ENCODE measurements at regions not wholly inside any gene's neighbourhood (a gene's known extent, or its start where the extent isn't known, plus 50 kb on each side); places are given as distances from the start of the nearest gene placed in this dataset.

- H3K4me3 ChIP-seq (ENCODE audit: control insufficient read depth in 2 of 3, extremely low read depth in 1 of 3, insufficient read depth in 2 of 3, low read depth in 1 of 3, low read length in 3 of 3): no peak overlapping the region
- FAIRE-seq (no peak), DNase-seq (ENCODE audit: low read depth, low spot score) (no peak)
- H3K27me3 ChIP-seq (ENCODE audit: control insufficient read depth, extremely low read depth, insufficient read depth, low read length): no peaks in the 10 kb centered on the region
- peaks cover 10% of the 10 kb centered on the region for H3K4me1 ChIP-seq (ENCODE audit: control insufficient read depth, extremely low read depth, insufficient read depth, low read length)
- no peak overlapping the region for H3K9ac ChIP-seq (ENCODE audit: control insufficient read depth, extremely low read depth, insufficient read depth, low read length)
- no peaks in the 10 kb centered on the region for H3K36me3 ChIP-seq (ENCODE audit: control insufficient read depth in 2 of 2, extremely low read depth in 1 of 2, insufficient read depth in 2 of 2, low read length in 2 of 2)
- no peaks in the 10 kb centered on the region for H3K79me2 ChIP-seq (ENCODE audit: control insufficient read depth, insufficient read depth, low read length)
- no peak overlapping the region for H3K4me2 ChIP-seq (ENCODE audit: control insufficient read depth, extremely low read depth, insufficient read depth, low read depth, low read length)
- H3K27ac ChIP-seq (ENCODE audit: control insufficient read depth, insufficient read depth, low read length): no peak overlapping the region
- no peaks in the 10 kb centered on the region for H3K9me1 ChIP-seq (ENCODE audit: control insufficient read depth, extremely low read depth, insufficient read depth, low read length)
- H3K9me3 ChIP-seq (ENCODE audit: control insufficient read depth, low read depth, low read length): no peaks in the 10 kb centered on the region
- dilution Hi-C loops (cut with MboI; ENCODE audit: extremely low pct_ligation_motif_present, low sequenced_read_pairs): no loop called here
- no peaks in the 10 kb centered on the region for H4K20me1 ChIP-seq (ENCODE audit: control insufficient read depth, extremely low read depth, insufficient read depth, low read length)
- no peak overlapping the region for H2AFZ ChIP-seq (ENCODE audit: control insufficient read depth, low read length)
- TF ChIP-seq CTCF (optimal IDR thresholded peaks at IDR 0.05 in 1 of 3, IDR thresholded peaks at IDR 0.05 in 1 of 3, conservative IDR thresholded peaks at IDR 0.05 in 1 of 3; ENCODE audit: extremely low read depth in 1 of 3, insufficient read depth in 2 of 3, low read length in 3 of 3): no peak
- TF ChIP-seq EZH2 (IDR thresholded peaks at IDR 0.05; ENCODE audit: low read length): no peak
Measured at GRCh38 chr7:116095396-116095795, 64.8 kb upstream of the TFEC start.

DNA sequence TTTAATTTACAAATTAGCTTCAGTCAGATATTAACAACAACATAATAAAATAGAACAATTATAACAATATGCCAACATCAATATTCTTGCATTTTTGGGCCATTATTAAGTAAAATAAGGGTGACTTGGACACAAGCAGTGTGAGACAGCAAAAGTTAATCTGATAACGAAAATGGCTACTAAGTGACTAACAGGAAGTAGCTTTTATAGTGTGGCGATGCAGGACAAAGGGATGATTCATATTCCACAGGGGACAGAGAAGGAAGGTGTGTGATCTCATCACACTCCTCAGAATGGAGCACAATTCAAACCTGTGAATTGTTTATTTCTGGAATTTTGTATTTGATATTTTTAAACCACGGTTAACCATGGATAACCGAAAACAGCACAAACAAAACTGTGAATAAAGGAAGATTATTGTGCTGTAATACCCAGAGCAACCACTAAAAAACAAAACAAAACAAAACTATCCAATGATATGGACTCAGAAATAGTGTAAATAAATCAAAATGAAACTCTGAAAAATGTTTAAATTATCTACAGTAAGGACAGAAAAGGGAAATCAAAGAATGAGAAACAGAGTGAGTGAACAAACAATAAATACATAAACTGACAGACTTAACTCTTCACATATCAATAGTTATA is 66.9 kb upstream of the TFEC start:
- peak; percentile 30 for DNase-seq (ENCODE audit: low read depth, low spot score)
- H3K9ac ChIP-seq (ENCODE audit: control insufficient read depth, extremely low read depth, insufficient read depth, low read length): no peak overlapping the region
- peak; percentile 96 for FAIRE-seq
- H3K4me2 ChIP-seq (ENCODE audit: control insufficient read depth, extremely low read depth, insufficient read depth, low read depth, low read length): peak overlapping the region; percentile 57
- no peaks in the 10 kb centered on the region for H3K27me3 ChIP-seq (ENCODE audit: control insufficient read depth, extremely low read depth, insufficient read depth, low read length)
- peak overlapping the region; percentile 41 for H2AFZ ChIP-seq (ENCODE audit: control insufficient read depth, low read length)
- peak overlapping the region; percentile 47 for H3K27ac ChIP-seq (ENCODE audit: control insufficient read depth, insufficient read depth, low read length)
- no peaks in the 10 kb centered on the region for H4K20me1 ChIP-seq (ENCODE audit: control insufficient read depth, extremely low read depth, insufficient read depth, low read length)
- H3K9me1 ChIP-seq (ENCODE audit: control insufficient read depth, extremely low read depth, insufficient read depth, low read length): no peaks in the 10 kb centered on the region
- no peak overlapping the region for H3K4me3 ChIP-seq (ENCODE audit: control insufficient read depth in 2 of 3, extremely low read depth in 1 of 3, insufficient read depth in 2 of 3, low read depth in 1 of 3, low read length in 3 of 3)
- H3K36me3 ChIP-seq (ENCODE audit: control insufficient read depth in 2 of 2, extremely low read depth in 1 of 2, insufficient read depth in 2 of 2, low read length in 2 of 2): no peaks in the 10 kb centered on the region
- no peaks in the 10 kb centered on the region for H3K79me2 ChIP-seq (ENCODE audit: control insufficient read depth, insufficient read depth, low read length)
- no peak for TF ChIP-seq CTCF (optimal IDR thresholded peaks at IDR 0.05 in 1 of 3, IDR thresholded peaks at IDR 0.05 in 1 of 3, conservative IDR thresholded peaks at IDR 0.05 in 1 of 3; ENCODE audit: extremely low read depth in 1 of 3, insufficient read depth in 2 of 3, low read length in 3 of 3)
- no peak for TF ChIP-seq EZH2 (IDR thresholded peaks at IDR 0.05; ENCODE audit: low read length)
- no peaks in the 10 kb centered on the region for H3K9me3 ChIP-seq (ENCODE audit: control insufficient read depth, low read depth, low read length)
- dilution Hi-C loops (cut with MboI; ENCODE audit: extremely low pct_ligation_motif_present, low sequenced_read_pairs): no loop called here
- H3K4me1 ChIP-seq (ENCODE audit: control insufficient read depth, extremely low read depth, insufficient read depth, low read length): peaks cover 10% of the 10 kb centered on the region

Data from keratinocyte (primary cell).